ENCODE measurements at regions not wholly inside any gene's neighbourhood (a gene's known extent, or its start where the extent isn't known, plus 50 kb on each side); places are given as distances from the start of the nearest gene placed in this dataset.
"Not testable (repeated sequence)": the region's sequence is repeated elsewhere in the genome, so short reads cannot be mapped to it uniquely, and the experiment has no call there.

- no TSS peak for BruUV-seq (replicated peaks)
- no peak overlapping the region for H2AFZ ChIP-seq (replicated peaks; ENCODE audit: low read length, poor library complexity)
- no CpG with 5 or more reads among the region's 4 CpGs for WGBS, 2 experiments (ENCODE audit: extremely low coverage in 2 of 2, insufficient read length in 1 of 2)
- no peak overlapping the region for H4K91ac ChIP-seq (ENCODE audit: insufficient read depth, low read depth, low read length)
- no peak overlapping the region; the same call in 1 of the 2 replicates for H3K4me2 ChIP-seq (ENCODE audit: low read depth, low read length)
- H4K5ac ChIP-seq (ENCODE audit: low read depth, low read length): no peak overlapping the region
- H3K56ac ChIP-seq (ENCODE audit: extremely low read depth, insufficient read depth, low read length): no peak overlapping the region
- H2AK9ac ChIP-seq (replicated peaks; ENCODE audit: low read depth, low read length, poor library complexity): no peak overlapping the region
- no peak overlapping the region for H2AK5ac ChIP-seq (ENCODE audit: low read depth, low read length)
- no peak overlapping the region for H2BK15ac ChIP-seq (ENCODE audit: low read depth, low read length)
- no peak; the same call in 1 of the 2 replicates for ATAC-seq (ENCODE audit: low read depth)
- no peak overlapping the region for H3K18ac ChIP-seq (ENCODE audit: low read depth, low read length)
- in situ Hi-C loops (cut with MboI; ENCODE audit: low sequenced_read_pairs): no loop called here
- intact Hi-C loops (cut with micrococcal nuclease): no loop called here
- no peak overlapping the region for H2BK20ac ChIP-seq (ENCODE audit: low read depth, low read length)
- no peak overlapping the region for H3K4ac ChIP-seq (ENCODE audit: low read depth, low read length)
- H3K27me3 ChIP-seq (ENCODE audit: control insufficient read depth, insufficient read depth, low read length): no peaks in the 10 kb centered on the region; the same call in 1 of the 2 replicates
- no peak overlapping the region for H3K14ac ChIP-seq (replicated peaks; ENCODE audit: low read depth, low read length)
- no peak overlapping the region for H2BK120ac ChIP-seq (ENCODE audit: low read depth, low read length)
- no peaks in the 10 kb centered on the region for H3K9me1 ChIP-seq (ENCODE audit: insufficient read depth, low read length)
- no peaks in the 10 kb centered on the region for H3K36me3 ChIP-seq (ENCODE audit: control insufficient read depth, insufficient read depth, low read length)
- H3K9ac ChIP-seq (ENCODE audit: low read depth, low read length): no peak overlapping the region
- no peak overlapping the region for H3K23ac ChIP-seq (ENCODE audit: low read depth, low read length)
- no peak overlapping the region for H4K8ac ChIP-seq (ENCODE audit: low read depth in 2 of 2, low read length in 2 of 2)
- H3K9me3 ChIP-seq (ENCODE audit: control insufficient read depth, insufficient read depth, low read length): no peaks in the 10 kb centered on the region
- TF ChIP-seq RAD21 (IDR thresholded peaks at IDR 0.05; ENCODE audit: low read length): no peak
- TF ChIP-seq SMC3 (IDR thresholded peaks at IDR 0.05; ENCODE audit: low read depth, low read length): no peak
- peak; percentile 5; the same call in 1 of the 2 replicates for TF ChIP-seq CEBPB (IDR thresholded peaks at IDR 0.05; ENCODE audit: low read depth, low read length)
- TF ChIP-seq CTCF (conservative IDR thresholded peaks at IDR 0.05; ENCODE audit: low read depth, low read length): no peak
- no peak overlapping the region for H3K27ac ChIP-seq (ENCODE audit: insufficient read depth, low read length)
- H3K4me1 ChIP-seq (ENCODE audit: control insufficient read depth, insufficient read depth, low read length): no peaks in the 10 kb centered on the region
- no peaks in the 10 kb centered on the region for H3K79me1 ChIP-seq (ENCODE audit: low read depth in 1 of 2, low read length in 2 of 2)
- H4K20me1 ChIP-seq (ENCODE audit: insufficient read depth, low read length): no peaks in the 10 kb centered on the region
- H2BK5ac ChIP-seq (ENCODE audit: low read depth, low read length, poor library complexity, severe bottlenecking): no peak overlapping the region
- ChIA-PET CTCF (interaction anchor here (0.9 to 1.5 kb wide), 2 partner anchors 16 to 94 kb away, joined by 3 read pairs; no protein-coding TSS in a partner anchor), POLR2A (ENCODE audit: unreplicated experiment) (no interaction called here)
- H3K4me3 ChIP-seq (ENCODE audit: insufficient read depth, low read depth, low read length): no peak overlapping the region
- dilution Hi-C loops (cut with HindIII; ENCODE audit: low sequenced_read_pairs, unreplicated experiment): no loop called here
- peak; percentile 14 for DNase-seq
Observed at GRCh38 chr12:96121271-96121711, 72.9 kb upstream of the ELK3 start.

GRCh38 chr12:96128292-96128691 lies 65.9 kb upstream of the ELK3 start:
- ATAC-seq (ENCODE audit: low read depth); H3K36me3 ChIP-seq (ENCODE audit: control insufficient read depth, insufficient read depth, low read length); H3K9ac ChIP-seq (ENCODE audit: low read depth, low read length); H3K9me3 ChIP-seq (ENCODE audit: control insufficient read depth, insufficient read depth, low read length); dilution Hi-C loops (cut with HindIII; ENCODE audit: low sequenced_read_pairs, unreplicated experiment); H3K4ac ChIP-seq (ENCODE audit: low read depth, low read length); H3K27ac ChIP-seq (ENCODE audit: insufficient read depth, low read length); intact Hi-C loops (cut with micrococcal nuclease); H3K9me1 ChIP-seq (ENCODE audit: insufficient read depth, low read length); H2BK20ac ChIP-seq (ENCODE audit: low read depth, low read length); H3K79me1 ChIP-seq (ENCODE audit: low read depth in 1 of 2, low read length in 2 of 2); H3K4me3 ChIP-seq (ENCODE audit: insufficient read depth, low read depth, low read length); H4K91ac ChIP-seq (ENCODE audit: insufficient read depth, low read depth, low read length); POLR2A ChIA-PET (ENCODE audit: unreplicated experiment); in situ Hi-C loops (cut with MboI; ENCODE audit: low sequenced_read_pairs); H2BK15ac ChIP-seq (ENCODE audit: low read depth, low read length); H3K56ac ChIP-seq (ENCODE audit: extremely low read depth, insufficient read depth, low read length); H2AK5ac ChIP-seq (ENCODE audit: low read depth, low read length); CTCF ChIA-PET; H3K4me2 ChIP-seq (ENCODE audit: low read depth, low read length); H2AK9ac ChIP-seq (replicated peaks; ENCODE audit: low read depth, low read length, poor library complexity); H2BK5ac ChIP-seq (ENCODE audit: low read depth, low read length, poor library complexity, severe bottlenecking); H4K8ac ChIP-seq (ENCODE audit: low read depth in 2 of 2, low read length in 2 of 2); H4K20me1 ChIP-seq (ENCODE audit: insufficient read depth, low read length); H4K5ac ChIP-seq (ENCODE audit: low read depth, low read length); H3K23ac ChIP-seq (ENCODE audit: low read depth, low read length); H2AFZ ChIP-seq (replicated peaks; ENCODE audit: low read length, poor library complexity); H3K18ac ChIP-seq (ENCODE audit: low read depth, low read length); DNase-seq; BruUV-seq (replicated peaks); H2BK120ac ChIP-seq (ENCODE audit: low read depth, low read length); H3K14ac ChIP-seq (replicated peaks; ENCODE audit: low read depth, low read length); H3K4me1 ChIP-seq (ENCODE audit: control insufficient read depth, insufficient read depth, low read length): not testable (repeated sequence)
- H3K27me3 ChIP-seq (ENCODE audit: control insufficient read depth, insufficient read depth, low read length): peaks cover 30% of the 10 kb centered on the region
- 100% methylated on average over 4 of the region's 7 CpGs; no CpG with 5 or more reads in 1 of the 2 experiments for WGBS, 2 experiments (ENCODE audit: extremely low coverage in 2 of 2, insufficient read length in 1 of 2)

Measured in IMR-90 (cell line).